Endothelial cell of umbilical vein (primary cell): ENCODE measurements at regions not wholly inside any gene's neighbourhood (a gene's known extent, or its start where the extent isn't known, plus 50 kb on each side); places are given as distances from the start of the nearest gene placed in this dataset.

Experiments
- BruUV-seq: library from RNA; stranded (reverse); fragments of 400-500 nt; replicated peaks from 2 replicates; lab custom pipeline; 2021; lab: Mats Ljungman, UMichigan
- CTCF ChIA-PET: fragments of 300-600, 350-600 bp; sonication (Branson Sonifier 250); formaldehyde crosslinking; loops from one replicate; lab custom pipeline; 2021; ENCODE audit warnings: antibody characterized with exemption, inconsistent platforms; lab: Charles Lee
- POLR2A ChIA-PET: fragments of 300-600, 350-600 bp; sonication (Branson Sonifier 250); formaldehyde crosslinking; loops from one replicate; lab custom pipeline; 2021; ENCODE audit warnings: antibody characterized with exemption, inconsistent platforms; lab: Charles Lee
- DNase-seq: peaks from one replicate; pipeline ENCODE4 v3.0.0-alpha.2; 2011; ENCODE audit warnings: low read depth, low spot score
- FAIRE-seq: peaks from 2 replicates; lab custom pipeline; 2011; peaks lifted over from hg19 to GRCh38; lab: Jason Lieb, UNC
- H2AFZ ChIP-seq: 2 replicates; pipeline ENCODE4 v1.6.0; 2012; ENCODE audit warnings: low read depth, low read length, control low read depth, inconsistent platforms
- H3K27ac ChIP-seq: 2 replicates; pipeline ENCODE4 v1.5.1; 2011; ENCODE audit warnings: low read depth, mild to moderate bottlenecking, control low read depth, low read length, moderate library complexity; ENCODE audit not compliant: insufficient read depth
- H3K27me3 ChIP-seq, 2 experiments: 2 replicates each; pipeline versions ENCODE4 v1.6.0 to v1.6.1; 2011; ENCODE audit warnings: low read length in 2 of 2, mixed read lengths in 1 of 2; ENCODE audit not compliant: control insufficient read depth in 2 of 2, insufficient read depth in 2 of 2
- H3K36me3 ChIP-seq, 2 experiments: 2 replicates in 1 of 2; 3 replicates in 1 of 2; pipeline ENCODE4 v1.5.1; 2011; ENCODE audit warnings: low read length in 2 of 2, mild to moderate bottlenecking in 1 of 2, moderate library complexity in 1 of 2; ENCODE audit not compliant: control insufficient read depth in 2 of 2, insufficient read depth in 2 of 2; ENCODE audit errors: extremely low read depth in 1 of 2
- H3K4me1 ChIP-seq: 3 replicates; pipeline ENCODE4 v1.5.1; 2011; ENCODE audit warnings: mild to moderate bottlenecking, low read length; ENCODE audit not compliant: control insufficient read depth, insufficient read depth; ENCODE audit errors: extremely low read depth
- H3K4me2 ChIP-seq: 2 replicates; pipeline ENCODE4 v1.6.1; 2011; ENCODE audit warnings: low read length, control low read depth, mixed read lengths; ENCODE audit not compliant: insufficient read depth
- H3K4me3 ChIP-seq, 3 experiments: fragments of 200-600 bp in 1 of 3; sonication (generic), shearing (Covaris generic) in 1 of 3; replicated peaks in 1 of 3; 2 replicates each; pipeline ENCODE4 v1.5.1; 2011 to 2016; ENCODE audit warnings: control low read depth in 3 of 3, low read length in 3 of 3, mild to moderate bottlenecking in 2 of 3, inconsistent platforms in 1 of 3, low read depth in 1 of 3, moderate library complexity in 1 of 3; ENCODE audit not compliant: insufficient read depth in 1 of 3
- H3K79me2 ChIP-seq: 2 replicates; pipeline ENCODE4 v1.6.0; 2012; ENCODE audit warnings: low read length, inconsistent platforms; ENCODE audit not compliant: control insufficient read depth, insufficient read depth
- H3K9ac ChIP-seq: replicated peaks from 2 replicates; pipeline ENCODE3; 2011; ENCODE audit warnings: low read length, control low read depth; ENCODE audit not compliant: insufficient read depth; ENCODE audit errors: extremely low read depth
- H3K9me1 ChIP-seq: replicated peaks from 3 replicates; pipeline ENCODE4 v1.6.0; 2011; ENCODE audit warnings: mild to moderate bottlenecking, low read length; ENCODE audit not compliant: control insufficient read depth, insufficient read depth; ENCODE audit errors: extremely low read depth
- H3K9me3 ChIP-seq: replicated peaks from 2 replicates; pipeline ENCODE4 v1.5.1; 2012; ENCODE audit warnings: low read length, inconsistent platforms; ENCODE audit not compliant: control insufficient read depth, insufficient read depth
- H4K20me1 ChIP-seq: replicated peaks from 2 replicates; pipeline ENCODE3; 2011; ENCODE audit warnings: mild to moderate bottlenecking, low read length; ENCODE audit not compliant: control insufficient read depth, insufficient read depth; ENCODE audit errors: extremely low read depth
- CTCF ChIP-seq, 2 donors: IDR thresholded peaks; 1 replicate in 1 of 2; 2 replicates in 1 of 2; pipeline ENCODE4 v1.5.1; 2011; ENCODE audit warnings: low read length in 2 of 2, mild to moderate bottlenecking in 2 of 2, moderate library complexity in 2 of 2, control low read depth in 1 of 2, inconsistent platforms in 1 of 2, low read depth in 1 of 2; ENCODE audit not compliant: insufficient read depth in 1 of 2; ENCODE audit errors: extremely low read depth in 1 of 2
- EZH2 ChIP-seq: IDR thresholded peaks from 2 replicates; pipeline ENCODE4 v1.6.1; 2012; ENCODE audit warnings: borderline replicate concordance, low read depth, mild to moderate bottlenecking, moderate library complexity, low read length, inconsistent platforms; ENCODE audit not compliant: severe bottlenecking
- FOS ChIP-seq: IDR thresholded peaks from 2 replicates; pipeline ENCODE4 v1.6.1; 2011; ENCODE audit warnings: mild to moderate bottlenecking, low read length, moderate library complexity, borderline replicate concordance; ENCODE audit not compliant: insufficient read depth
- GATA2 ChIP-seq: IDR thresholded peaks from 2 replicates; pipeline ENCODE4 v1.7.0; 2011; ENCODE audit warnings: low read depth, mild to moderate bottlenecking, moderate library complexity, mixed read lengths, low read length; ENCODE audit not compliant: insufficient read length, insufficient read depth
- JUN ChIP-seq: IDR thresholded peaks from 2 replicates; pipeline ENCODE4 v1.6.1; 2011; ENCODE audit warnings: borderline replicate concordance, low read depth; ENCODE audit not compliant: insufficient read length, insufficient read depth
- MAX ChIP-seq: IDR thresholded peaks from 2 replicates; pipeline ENCODE4 v1.6.1; 2011; ENCODE audit not compliant: insufficient read depth, insufficient read length
- POLR2A ChIP-seq: IDR thresholded peaks from 2 replicates; pipeline ENCODE4 v1.6.1; 2012; ENCODE audit warnings: low read depth, mild to moderate bottlenecking, control low read depth, low read length
- POLR2AphosphoS5 ChIP-seq: IDR thresholded peaks from 2 replicates; pipeline ENCODE4 v1.6.1; 2012; ENCODE audit warnings: low read depth, mild to moderate bottlenecking, control low read depth, low read length, moderate library complexity; ENCODE audit not compliant: insufficient read depth
- dilution Hi-C: fragments of 300-500 bp; cut with MboI; formaldehyde crosslinking; loops from one replicate; pipeline ENCODE4 v1.15.0; 2019; ENCODE audit warnings: low sequenced_read_pairs; ENCODE audit not compliant: extremely low pct_ligation_motif_present
- intact Hi-C: fragments of 100-400 bp; cut with micrococcal nuclease; formaldehyde crosslinking; loops from one replicate; pipeline ENCODE4 v1.10.0; 2022

- Histone ChIP-seq H3K4me1 (no peaks in the 10 kb centered on the region), H3K27me3 (no peaks in the 10 kb centered on the region), H3K9me3 (peaks cover 2% of the 10 kb centered on the region), H3K9ac (no peak overlapping the region), H3K4me3 (no peak overlapping the region), H3K9me1 (no peaks in the 10 kb centered on the region), H3K36me3 (no peaks in the 10 kb centered on the region), H2AFZ (no peak overlapping the region), H3K4me2 (no peak overlapping the region), H3K79me2 (no peaks in the 10 kb centered on the region), H4K20me1 (no peaks in the 10 kb centered on the region), H3K27ac (no peak overlapping the region)
- intact Hi-C loops (no loop called here), dilution Hi-C loops (no loop called here)
- FAIRE-seq (no peak), DNase-seq (no peak)
- ChIA-PET CTCF (no interaction called here), POLR2A (no interaction called here)
- TF ChIP-seq MAX (no peak), EZH2 (no peak), JUN (no peak), CTCF (IDR thresholded peaks at IDR 0.05; ENCODE audit: extremely low read depth in 1 of 2, insufficient read depth in 1 of 2, low read depth in 1 of 2, low read length in 2 of 2) (no peak), GATA2 (no peak), POLR2A (no peak), POLR2AphosphoS5 (no peak), FOS (no peak)
- no TSS peak for BruUV-seq
Observed at GRCh38 chr3:180123928-180124327, 87.2 kb upstream of the PEX5L start.
